ENCODE measurements at regions not wholly inside any gene's neighbourhood (a gene's known extent, or its start where the extent isn't known, plus 50 kb on each side); places are given as distances from the start of the nearest gene placed in this dataset.
"Not testable (repeated sequence)": the region's sequence is repeated elsewhere in the genome, so short reads cannot be mapped to it uniquely, and the experiment has no call there.

GRCh38 chr7:24436131-24436920, 136.9 kb upstream of the PALS2 start:
- no peak for DNase-seq

DNA sequence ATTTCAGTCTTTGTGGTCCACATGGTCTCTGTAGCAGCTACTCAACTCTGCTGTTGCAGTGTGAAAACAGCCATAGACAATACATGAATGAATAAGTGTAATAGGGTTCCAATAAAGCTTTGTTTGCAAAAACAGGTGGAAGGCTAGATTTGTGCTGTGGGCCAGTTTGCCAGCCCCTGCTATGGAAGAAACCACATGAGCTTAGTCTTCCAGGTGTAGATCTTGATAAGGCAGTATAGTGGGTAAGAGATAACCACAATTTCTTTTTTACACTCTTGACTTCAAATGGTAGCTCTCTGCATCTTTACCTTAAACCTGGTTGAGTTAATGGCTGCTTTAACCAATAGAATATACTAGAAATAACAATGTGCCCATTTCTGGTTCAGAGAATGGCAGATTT, 135.0 kb upstream of the PALS2 start:
- no peak for DNase-seq

GRCh38 chr7:24439104-24439503, 134.1 kb upstream of the PALS2 start:
- DNase-seq, result not testable (repeated sequence)

DNA sequence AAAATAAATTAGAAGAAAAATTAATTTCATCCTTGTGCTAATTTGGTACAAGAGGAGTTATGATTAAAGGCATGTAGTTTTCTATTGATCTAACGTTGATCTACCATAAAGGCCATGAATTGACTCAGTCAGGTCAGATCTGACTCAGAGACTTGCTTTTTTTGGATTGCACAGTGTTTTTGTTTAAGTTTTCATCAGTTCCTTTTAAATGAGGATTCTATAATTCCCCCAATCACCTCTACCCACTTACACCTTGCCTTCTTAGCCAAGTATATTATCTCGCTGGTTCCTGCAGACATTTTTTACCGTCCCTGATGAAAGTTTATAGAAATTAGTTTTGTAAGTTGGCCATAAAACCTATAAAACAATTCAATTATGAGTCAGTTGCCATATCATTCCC, 132.4 kb upstream of the PALS2 start:
- no peak for DNase-seq

- DNase-seq, result no peak
Observed at GRCh38 chr7:24441314-24442027, 131.8 kb upstream of the PALS2 start.

DNA sequence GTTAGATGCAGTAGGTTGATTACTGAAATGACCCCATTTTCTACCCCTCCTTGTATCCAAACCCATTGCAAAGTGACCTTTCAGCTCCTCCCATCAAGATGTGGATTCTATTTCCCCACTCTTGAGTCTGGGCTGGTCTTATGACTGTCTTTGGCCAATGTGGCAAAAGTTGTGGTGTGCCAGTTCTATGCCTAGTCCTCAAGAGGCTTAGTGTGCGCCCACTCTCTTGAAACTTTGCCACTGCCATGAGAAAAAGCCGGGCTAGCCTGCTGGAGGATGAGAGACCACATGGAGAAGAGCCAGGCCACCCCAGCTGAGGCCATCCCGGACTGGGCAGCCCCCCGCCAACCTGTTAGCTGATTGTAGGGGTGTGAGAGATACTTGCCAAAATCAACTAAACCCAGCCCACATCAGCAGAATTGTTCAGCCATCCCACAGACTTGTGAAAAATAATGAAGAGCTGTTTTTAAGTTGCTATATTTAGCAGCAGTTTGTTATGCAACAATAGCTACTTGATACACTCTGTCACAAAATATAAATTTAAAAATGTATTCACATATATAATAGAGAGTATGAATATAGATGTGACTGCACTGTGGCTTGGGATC, 131.0 kb upstream of the PALS2 start:
- no peak for DNase-seq

DNA sequence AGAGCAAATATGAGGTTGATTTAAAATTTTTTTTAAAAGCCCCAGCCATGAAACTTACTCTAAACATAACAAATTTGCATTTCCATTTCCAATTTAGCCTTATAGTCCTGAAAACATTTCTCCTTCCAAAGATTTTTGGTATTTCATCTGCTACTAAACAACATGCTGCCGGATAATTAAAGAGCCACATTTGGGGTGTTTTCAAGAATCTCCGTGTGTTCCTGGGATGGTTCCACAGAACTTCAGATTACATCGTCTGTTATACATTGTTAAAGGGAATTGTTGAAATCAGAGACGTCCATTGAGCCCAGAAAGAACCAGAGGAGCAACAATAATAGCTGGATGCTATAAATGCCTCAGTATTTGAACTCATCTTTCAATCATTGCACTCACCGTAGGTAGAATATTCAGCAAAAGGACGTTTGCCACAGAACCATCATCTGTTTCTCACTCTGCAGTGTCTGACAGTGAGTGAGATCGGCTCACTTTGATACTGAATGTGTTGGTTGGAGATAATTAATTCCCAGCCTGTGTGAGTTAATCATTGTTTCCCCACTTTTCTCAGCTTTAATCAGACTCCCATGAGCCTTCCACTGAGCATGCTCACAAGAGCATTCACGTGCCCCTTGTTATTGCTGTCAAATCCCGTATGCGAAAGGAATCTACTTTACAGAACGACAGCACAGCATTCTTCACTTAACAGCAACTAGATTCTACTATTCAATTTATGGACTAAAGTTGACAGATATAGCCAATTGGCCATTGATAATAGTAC, 128.4 kb upstream of the PALS2 start:
- DNase-seq, result no peak

DNA sequence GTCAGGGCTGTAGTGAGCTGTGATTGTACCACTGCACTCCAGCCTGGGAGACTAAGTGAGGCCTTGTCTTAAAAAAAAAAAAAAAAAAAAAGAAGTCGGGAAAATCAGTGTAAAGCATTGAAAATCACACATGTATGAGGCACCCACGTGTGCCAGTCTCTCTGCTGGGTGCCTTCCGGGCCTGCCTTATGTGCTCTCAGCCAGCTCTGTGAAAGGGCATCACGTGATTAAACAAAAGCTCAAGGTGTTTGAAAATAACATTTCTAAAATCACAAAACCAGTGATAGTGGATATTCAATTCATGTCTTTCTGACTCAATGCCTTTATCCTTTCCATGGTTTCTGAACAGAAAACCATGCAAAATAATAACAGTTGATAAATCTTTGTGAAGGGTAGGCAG, 125.2 kb upstream of the PALS2 start:
- no peak for DNase-seq

GRCh38 chr7:24449416-24449815, 123.8 kb upstream of the PALS2 start:
- DNase-seq, result not testable (repeated sequence)

- DNase-seq, result no peak
Observed at GRCh38 chr7:24455813-24456525, 117.3 kb upstream of the PALS2 start.

DNA sequence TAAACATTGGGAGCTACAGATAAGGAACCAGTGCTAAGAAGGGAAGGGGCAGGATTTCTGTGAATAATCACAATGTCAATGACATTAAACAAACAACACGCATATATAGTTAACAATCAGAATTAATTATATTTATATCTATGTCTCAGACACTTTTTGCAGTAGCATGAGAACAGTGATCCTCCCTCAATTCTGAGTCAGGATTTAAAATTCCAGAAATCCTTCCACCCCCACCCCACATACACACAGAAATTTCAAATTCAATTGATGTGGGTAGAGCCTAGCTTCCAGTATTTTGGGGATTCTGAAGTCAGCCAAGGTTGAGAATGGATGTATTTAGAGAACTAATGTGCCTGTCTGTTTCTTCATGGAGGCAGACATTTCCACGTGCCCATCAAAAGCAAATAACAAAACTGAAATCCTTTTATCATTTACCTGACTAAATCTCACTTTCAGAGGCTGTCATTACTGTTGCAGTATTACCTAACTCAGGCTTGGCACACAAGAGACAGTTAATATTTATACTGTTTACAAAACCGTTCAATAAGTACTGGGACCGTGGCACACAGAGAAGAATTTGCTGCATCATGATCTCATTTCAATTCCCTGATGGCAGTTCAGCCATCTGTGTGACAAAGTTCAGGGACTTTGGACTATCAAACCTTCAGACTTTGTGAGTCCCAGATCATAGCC, 116.6 kb upstream of the PALS2 start:
- no peak for DNase-seq

DNA sequence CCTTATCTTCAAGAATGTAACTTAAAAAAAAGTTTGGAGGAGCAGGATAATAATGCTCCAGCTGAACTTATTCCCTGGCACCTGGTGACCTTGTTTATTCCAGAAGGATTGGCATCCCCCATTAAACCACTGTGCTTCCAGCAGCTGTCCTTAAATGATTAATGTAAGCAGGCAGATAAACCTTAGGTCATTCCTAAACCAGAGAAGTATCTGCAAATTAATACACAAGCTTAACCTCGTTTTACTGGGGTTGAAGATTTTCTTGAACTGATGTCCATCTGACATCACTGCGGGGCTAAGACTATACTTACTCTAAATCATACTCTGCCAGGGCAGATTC, 116.1 kb upstream of the PALS2 start:
- DNase-seq, result no peak

GRCh38 chr7:24462117-24462516, 111.1 kb upstream of the PALS2 start:
- no peak for DNase-seq

DNA sequence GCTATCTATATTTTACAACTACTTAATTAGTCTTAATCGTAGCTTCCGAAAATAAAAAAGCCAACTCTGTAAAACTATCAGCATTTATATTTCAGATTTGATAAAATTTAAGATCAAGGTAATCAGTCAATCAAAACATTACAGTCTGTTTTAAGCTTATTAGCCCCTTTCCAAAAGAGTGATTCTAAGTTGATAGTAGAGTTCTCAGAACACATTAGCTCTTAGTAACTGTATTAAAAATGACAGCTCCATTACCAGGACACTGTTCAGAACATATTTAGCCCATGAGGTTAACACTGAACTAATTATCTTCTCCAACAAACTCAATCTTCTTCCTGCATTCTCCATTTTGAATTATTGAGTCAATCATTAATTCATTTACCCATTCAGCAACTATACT, 110.3 kb upstream of the PALS2 start:
- DNase-seq, result no peak

DNA sequence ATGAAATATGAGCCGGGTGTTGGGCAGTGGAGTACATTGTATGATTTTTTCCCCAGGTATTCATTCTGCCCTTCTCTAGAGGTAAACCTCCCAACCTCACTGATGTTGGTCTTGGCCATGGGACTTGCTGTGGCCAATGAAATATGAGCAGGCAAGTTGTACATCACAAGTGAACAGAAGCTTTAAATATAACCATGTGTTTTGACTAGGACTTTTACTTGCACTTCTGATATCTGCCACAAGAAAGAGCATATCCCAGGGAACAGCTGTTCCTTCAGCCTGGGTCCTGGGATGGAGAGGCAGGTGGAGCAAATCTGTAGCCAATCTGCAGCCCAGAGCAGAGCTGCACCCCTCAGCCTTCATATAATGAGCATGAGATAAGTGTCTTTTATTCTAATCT, 109.8 kb upstream of the PALS2 start:
- no peak for DNase-seq

DNA sequence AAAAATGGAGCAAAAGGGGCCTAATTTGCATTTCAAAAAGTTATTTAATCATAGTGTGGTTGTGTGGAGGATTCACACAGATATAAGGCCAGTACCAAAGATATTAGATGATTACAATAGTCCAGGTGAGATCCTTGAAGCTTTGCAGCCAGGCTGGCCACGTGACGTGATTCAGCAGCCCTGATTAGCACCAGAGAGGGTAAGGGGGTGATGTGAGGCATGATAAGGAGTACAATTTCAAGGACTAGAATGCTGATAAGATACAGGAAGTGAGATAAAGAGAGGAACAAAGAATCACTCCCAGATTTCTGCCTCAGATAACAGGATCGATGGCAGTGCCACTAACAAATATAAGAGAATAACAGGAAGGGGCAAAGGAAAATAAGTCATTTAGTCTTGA, 108.4 kb upstream of the PALS2 start:
- DNase-seq, result no peak

DNA sequence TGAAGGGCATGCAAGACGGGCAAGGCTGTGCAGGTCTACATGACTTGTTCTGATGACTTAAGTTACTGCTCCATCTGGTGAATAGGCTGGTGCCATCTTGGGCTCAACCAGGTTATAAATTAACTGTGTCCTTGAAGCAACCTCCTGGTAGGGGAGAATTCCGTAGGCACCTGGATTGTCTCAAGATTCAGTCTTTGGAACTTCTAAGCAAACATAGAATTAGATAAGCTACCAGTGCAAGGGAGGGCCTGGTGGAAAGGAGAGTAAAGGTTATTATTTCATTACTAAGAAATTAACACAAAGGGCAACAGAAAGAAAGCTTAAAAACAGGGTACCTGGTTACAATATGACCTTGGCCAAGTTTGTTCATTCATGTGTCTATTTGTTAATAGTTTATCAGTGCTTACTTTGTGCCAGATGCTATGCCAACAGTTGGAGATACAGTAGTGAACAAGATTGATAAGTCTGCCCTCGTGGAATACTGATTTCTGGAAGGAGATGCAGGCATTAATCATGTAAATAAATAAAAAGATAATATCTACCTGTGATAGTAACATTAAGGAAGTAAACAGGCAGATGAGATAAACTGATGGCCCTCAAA, 107.0 kb upstream of the PALS2 start:
- no peak for DNase-seq

DNA sequence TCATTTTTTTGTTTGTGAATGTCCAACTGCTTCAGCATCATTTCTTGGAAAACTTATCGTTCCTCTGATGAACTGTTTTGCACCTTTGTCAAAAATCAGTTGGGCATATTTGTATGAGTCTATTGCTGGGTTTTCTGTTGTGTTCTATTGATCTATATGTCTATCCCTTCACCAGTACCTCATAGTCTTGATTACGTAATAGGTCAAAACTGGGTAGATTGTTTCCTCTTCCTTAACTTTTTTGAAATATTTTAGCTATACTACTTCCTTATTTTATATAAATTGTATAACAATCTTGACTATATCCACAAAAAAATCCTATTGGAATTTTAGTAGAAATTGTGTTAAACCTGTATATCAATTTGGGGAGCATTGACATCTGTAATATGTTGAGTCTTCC, 104.1 kb upstream of the PALS2 start:
- DNase-seq, result no peak

GRCh38 chr7:24472093-24472492, 101.2 kb upstream of the PALS2 start:
- no peak for DNase-seq

GRCh38 chr7:24475166-24475961, 97.9 kb upstream of the PALS2 start:
- no peak for DNase-seq

- DNase-seq, result no peak
Observed at GRCh38 chr7:24476227-24476626, 97.0 kb upstream of the PALS2 start.
